HG03439 (cell line): ENCODE measurements at regions not wholly inside any gene's neighbourhood (a gene's known extent, or its start where the extent isn't known, plus 50 kb on each side); places are given as distances from the start of the nearest gene placed in this dataset.

ENCODE experiments used
- ATAC-seq: cut with Tn5 transposase; IDR thresholded peaks from one replicate; pipeline ENCODE4 v1.9.1; 2021; ENCODE audit warnings: mild to moderate bottlenecking, moderate library complexity; ENCODE audit not compliant: unreplicated experiment

- ATAC-seq, result no peak
Measured at GRCh38 chr7:3192669-3193068, 108.4 kb upstream of the SDK1 start.

GRCh38 chr7:3193379-3194120 is 107.5 kb upstream of the SDK1 start:
- ATAC-seq, result no peak

GRCh38 chr7:3194501-3195141 is 106.4 kb upstream of the SDK1 start:
- no peak for ATAC-seq

GRCh38 chr7:3195160-3195559 is 105.9 kb upstream of the SDK1 start:
- ATAC-seq, result no peak

GRCh38 chr7:3196629-3197400 is 104.2 kb upstream of the SDK1 start:
- ATAC-seq, result no peak

- ATAC-seq, result no peak
Measured at GRCh38 chr7:3197567-3198213, 103.4 kb upstream of the SDK1 start.

GRCh38 chr7:3198316-3198715 is 102.7 kb upstream of the SDK1 start:
- no peak for ATAC-seq

- ATAC-seq, result no peak
Measured at GRCh38 chr7:3200504-3200903, 100.5 kb upstream of the SDK1 start.

- ATAC-seq, result no peak
Measured at GRCh38 chr7:3201306-3201705, 99.7 kb upstream of the SDK1 start.

- no peak for ATAC-seq
Measured at GRCh38 chr7:3201937-3202710, 98.9 kb upstream of the SDK1 start.

GRCh38 chr7:3204526-3204925 is 96.5 kb upstream of the SDK1 start:
- ATAC-seq, result no peak

- no peak for ATAC-seq
Measured at GRCh38 chr7:3206101-3206500, 95.0 kb upstream of the SDK1 start.

- ATAC-seq, result no peak
Measured at GRCh38 chr7:3206771-3207191, 94.3 kb upstream of the SDK1 start.

- ATAC-seq, result no peak
Measured at GRCh38 chr7:3207387-3207902, 93.6 kb upstream of the SDK1 start.

- ATAC-seq, result no peak
Measured at GRCh38 chr7:3210531-3210930, 90.5 kb upstream of the SDK1 start.

GRCh38 chr7:3214090-3214413 is 87.0 kb upstream of the SDK1 start:
- no peak for ATAC-seq

GRCh38 chr7:3215624-3216585 is 85.1 kb upstream of the SDK1 start:
- no peak for ATAC-seq

- ATAC-seq, result no peak
Measured at GRCh38 chr7:3217166-3217565, 83.9 kb upstream of the SDK1 start.

GRCh38 chr7:3218411-3219225 is 82.4 kb upstream of the SDK1 start:
- ATAC-seq, result no peak
